HEK293 (cell line): ENCODE measurements at regions not wholly inside any gene's neighbourhood (a gene's known extent, or its start where the extent isn't known, plus 50 kb on each side); places are given as distances from the start of the nearest gene placed in this dataset.

Source experiments
- CTCF ChIA-PET: fragments of 350-600 bp; formaldehyde crosslinking; extraction: SDS; loops from one replicate; lab custom pipeline; 2021; ENCODE audit warnings: antibody characterized with exemption; lab: Yijun Ruan, JAX
- POLR2A ChIA-PET: fragments of 300-600 bp; formaldehyde crosslinking; extraction: SDS; loops from one replicate; lab custom pipeline; 2020; ENCODE audit warnings: antibody characterized with exemption, inconsistent platforms; lab: Yijun Ruan, JAX
- H3K27ac ChIP-seq: fragments of 200-500 bp; sonication (Bioruptor generic); 2 replicates; pipeline ENCODE4 v1.5.1; 2014; ENCODE audit warnings: low read depth, low read length, control low read depth, inconsistent platforms; ENCODE audit errors: extremely low read depth
- H3K36me3 ChIP-seq, 2 experiments: fragments of 200-500 bp in 1 of 2; sonication (Bioruptor generic) in 1 of 2; 1 replicate in 1 of 2; 2 replicates in 1 of 2; pipeline ENCODE4 v1.5.1; 2014 to 2017; ENCODE audit warnings: inconsistent platforms in 2 of 2, low read length in 2 of 2; ENCODE audit not compliant: control insufficient read depth in 2 of 2, insufficient read depth in 1 of 2
- H3K4me1 ChIP-seq: fragments of 200-500 bp; sonication (Bioruptor generic); 2 replicates; pipeline ENCODE4 v1.5.1; 2014; ENCODE audit warnings: mild to moderate bottlenecking, low read length, inconsistent platforms; ENCODE audit not compliant: control insufficient read depth, insufficient read depth
- H3K4me3 ChIP-seq: 2 replicates; pipeline ENCODE4 v1.5.1; 2011; ENCODE audit warnings: low read depth, mild to moderate bottlenecking, control low read depth, low read length, moderate library complexity
- H3K9me3 ChIP-seq: fragments of 200-500 bp; sonication (Bioruptor generic); 2 replicates; pipeline ENCODE4 v1.5.1; 2014; ENCODE audit warnings: low read depth, low read length, inconsistent platforms; ENCODE audit not compliant: control insufficient read depth, insufficient read depth
- BCL11B ChIP-seq: fragments of 450-650 bp; formaldehyde crosslinking; IDR thresholded peaks from 2 replicates; pipeline ENCODE4 v1.5.1; 2016; ENCODE audit warnings: low read depth, missing biosample characterization, missing genetic modification characterization
- EGR2 ChIP-seq: fragments of 450-650 bp; formaldehyde crosslinking; IDR thresholded peaks from 2 replicates; pipeline ENCODE4 v1.5.1; 2016; ENCODE audit warnings: low read depth, missing biosample characterization, missing genetic modification characterization
- FEZF1 ChIP-seq: fragments of 450-650 bp; formaldehyde crosslinking; IDR thresholded peaks from 2 replicates; pipeline ENCODE4 v1.5.1; 2016; ENCODE audit warnings: missing biosample characterization, missing genetic modification characterization
- GLIS1 ChIP-seq: fragments of 450-650 bp; formaldehyde crosslinking; IDR thresholded peaks from 2 replicates; pipeline ENCODE4 v1.5.1; 2016; ENCODE audit warnings: missing biosample characterization, missing genetic modification characterization
- HIC1 ChIP-seq: fragments of 450-650 bp; formaldehyde crosslinking; IDR thresholded peaks from 2 replicates; pipeline ENCODE4 v1.5.1; 2016; ENCODE audit warnings: missing biosample characterization, missing genetic modification characterization
- HOXA7 ChIP-seq: sonication (generic); formaldehyde crosslinking; IDR thresholded peaks from 2 replicates; pipeline ENCODE4 v1.8.1; 2022; ENCODE audit warnings: missing genetic modification reagents, borderline replicate concordance
- KLF10 ChIP-seq: fragments of 450-650 bp; IDR thresholded peaks from 2 replicates; pipeline ENCODE4 v1.5.1; 2018; ENCODE audit warnings: missing biosample characterization, mild to moderate bottlenecking, missing genetic modification characterization
- PRDM6 ChIP-seq: fragments of 450-650 bp; formaldehyde crosslinking; IDR thresholded peaks from 2 replicates; pipeline ENCODE4 v1.5.1; 2017; ENCODE audit warnings: missing biosample characterization, missing genetic modification characterization
- SCRT1 ChIP-seq: fragments of 450-650 bp; formaldehyde crosslinking; IDR thresholded peaks from 2 replicates; pipeline ENCODE4 v1.5.1; 2016; ENCODE audit warnings: missing biosample characterization, missing genetic modification characterization, borderline replicate concordance
- SETDB1 ChIP-seq: IDR thresholded peaks from one replicate; pipeline ENCODE4 v1.6.1; 2017; ENCODE audit warnings: mild to moderate bottlenecking, low read length, moderate library complexity, mixed read lengths; ENCODE audit not compliant: insufficient read length
- SP2 ChIP-seq: fragments of 450-650 bp; formaldehyde crosslinking; IDR thresholded peaks from 2 replicates; pipeline ENCODE4 v1.5.1; 2016; ENCODE audit warnings: missing biosample characterization, missing genetic modification characterization
- ZBTB20 ChIP-seq: fragments of 450-650 bp; formaldehyde crosslinking; IDR thresholded peaks from 2 replicates; pipeline ENCODE4 v1.5.1; 2016; ENCODE audit warnings: missing biosample characterization, missing genetic modification characterization
- ZBTB48 ChIP-seq: fragments of 450-650 bp; formaldehyde crosslinking; IDR thresholded peaks from 2 replicates; pipeline ENCODE4 v1.5.1; 2016; ENCODE audit warnings: missing biosample characterization, missing genetic modification characterization
- ZBTB7A ChIP-seq: fragments of 450-650 bp; formaldehyde crosslinking; IDR thresholded peaks from 2 replicates; pipeline ENCODE4 v1.5.1; 2016; ENCODE audit warnings: low read depth, missing biosample characterization, missing genetic modification characterization
- ZNF148 ChIP-seq: fragments of 450-650 bp; formaldehyde crosslinking; IDR thresholded peaks from 2 replicates; pipeline ENCODE4 v1.5.0; 2017; ENCODE audit warnings: missing biosample characterization, missing genetic modification characterization, borderline replicate concordance
- ZNF221 ChIP-seq: fragments of 450-650 bp; formaldehyde crosslinking; IDR thresholded peaks from 2 replicates; pipeline ENCODE4 v1.5.1; 2017; ENCODE audit warnings: missing biosample characterization, missing genetic modification characterization, borderline replicate concordance
- ZNF248 ChIP-seq: fragments of 450-650 bp; formaldehyde crosslinking; IDR thresholded peaks from 2 replicates; pipeline ENCODE4 v1.5.1; 2017; ENCODE audit warnings: missing biosample characterization, missing genetic modification characterization
- ZNF274 ChIP-seq, 2 experiments: fragments of 200-500 bp in 1 of 2; fragments of 450-650 bp in 1 of 2; sonication (Bioruptor generic) in 1 of 2; formaldehyde crosslinking in 1 of 2; IDR thresholded peaks; 2 replicates each; pipeline versions ENCODE4 v1.5.1 to v1.6.1; 2014 to 2016; ENCODE audit warnings: borderline replicate concordance in 1 of 2, inconsistent platforms in 1 of 2, low read length in 1 of 2, missing biosample characterization in 1 of 2, missing genetic modification characterization in 1 of 2
- ZNF433 ChIP-seq: fragments of 450-650 bp; formaldehyde crosslinking; IDR thresholded peaks from 2 replicates; pipeline ENCODE4 v1.5.1; 2016; ENCODE audit warnings: missing biosample characterization, missing genetic modification characterization, low read depth
- ZNF48 ChIP-seq: fragments of 450-650 bp; formaldehyde crosslinking; IDR thresholded peaks from 2 replicates; pipeline ENCODE4 v1.5.1; 2016; ENCODE audit warnings: missing biosample characterization, missing genetic modification characterization
- ZNF501 ChIP-seq: fragments of 450-650 bp; formaldehyde crosslinking; IDR thresholded peaks from 2 replicates; pipeline ENCODE4 v1.5.1; 2016; ENCODE audit warnings: missing biosample characterization, missing genetic modification characterization
- ZNF560 ChIP-seq: fragments of 450-650 bp; formaldehyde crosslinking; IDR thresholded peaks from 2 replicates; pipeline ENCODE4 v1.5.1; 2017; ENCODE audit warnings: missing biosample characterization, missing genetic modification characterization, borderline replicate concordance
- ZNF623 ChIP-seq: fragments of 450-650 bp; formaldehyde crosslinking; IDR thresholded peaks from 2 replicates; pipeline ENCODE4 v1.5.1; 2016; ENCODE audit warnings: missing biosample characterization, missing genetic modification characterization
- ZNF624 ChIP-seq: fragments of 450-650 bp; formaldehyde crosslinking; IDR thresholded peaks from 2 replicates; pipeline ENCODE4 v1.5.1; 2017; ENCODE audit warnings: missing biosample characterization, missing genetic modification characterization
- ZNF664 ChIP-seq: fragments of 450-650 bp; formaldehyde crosslinking; IDR thresholded peaks from 2 replicates; pipeline ENCODE4 v1.5.1; 2016; ENCODE audit warnings: missing biosample characterization, missing genetic modification characterization
- ZNF692 ChIP-seq: fragments of 450-650 bp; formaldehyde crosslinking; IDR thresholded peaks from 2 replicates; pipeline ENCODE4 v1.5.1; 2016; ENCODE audit warnings: missing biosample characterization, missing genetic modification characterization
- ZNF777 ChIP-seq: fragments of 450-650 bp; formaldehyde crosslinking; IDR thresholded peaks from 2 replicates; pipeline ENCODE4 v1.5.1; 2017; ENCODE audit warnings: missing biosample characterization, missing genetic modification characterization, borderline replicate concordance
- ZNF837 ChIP-seq: fragments of 450-650 bp; formaldehyde crosslinking; IDR thresholded peaks from 2 replicates; pipeline ENCODE4 v1.5.1; 2016; ENCODE audit warnings: missing biosample characterization, missing genetic modification characterization

DNA sequence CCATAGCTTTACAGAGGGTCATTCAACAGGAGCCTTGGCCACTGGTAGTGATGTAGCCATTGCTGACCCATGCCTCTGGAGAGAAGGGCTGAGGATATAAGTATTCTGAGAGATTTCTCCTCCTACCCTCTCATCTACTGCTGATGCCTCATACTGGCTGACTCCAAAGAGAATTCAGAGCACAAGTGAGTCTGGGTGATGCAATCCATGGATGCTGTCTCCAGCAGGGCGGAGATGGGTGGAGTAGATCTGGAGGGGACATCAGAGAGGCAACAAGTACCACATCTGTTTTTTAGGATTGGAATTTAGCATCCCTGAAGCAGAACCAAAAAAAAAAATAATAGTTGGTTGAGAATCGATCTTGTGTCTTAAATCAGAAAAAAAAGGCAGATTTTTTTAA lies 705.7 kb upstream of the CELF2 start:
- Histone ChIP-seq H3K4me1 (peaks cover 3% of the 10 kb centered on the region; the same call in 1 of the 2 replicates), H3K27ac (no peak overlapping the region), H3K9me3 (no peaks in the 10 kb centered on the region; the same call in 1 of the 2 replicates), H3K4me3 (no peak overlapping the region), H3K36me3 (no peaks in the 10 kb centered on the region)
- ChIA-PET POLR2A (interaction anchor here (0.7 kb wide), 1 partner anchor 43 kb away, joined by 3 read pairs; no protein-coding TSS in a partner anchor), CTCF (no interaction called here)
- TF ChIP-seq HOXA7 (CRISPR knock-in tag) (no peak), ZBTB48 (tag by site-specific recombination) (no peak), ZNF274 (IDR thresholded peaks at IDR 0.05; ENCODE audit: low read length) (no peak), ZNF274 (tag by site-specific recombination; IDR thresholded peaks at IDR 0.05; ENCODE audit: borderline replicate concordance) (no peak), ZNF777 (tag by site-specific recombination) (no peak), EGR2 (no peak), ZBTB7A (tag by site-specific recombination) (no peak), ZNF221 (tag by site-specific recombination) (no peak), ZNF664 (no peak), SCRT1 (tag by site-specific recombination) (no peak), ZNF837 (tag by site-specific recombination) (no peak), ZNF624 (tag by site-specific recombination) (no peak), ZBTB20 (no peak), BCL11B (tag by site-specific recombination) (no peak), ZNF560 (tag by site-specific recombination) (no peak), KLF10 (tag by site-specific recombination) (no peak)

DNA sequence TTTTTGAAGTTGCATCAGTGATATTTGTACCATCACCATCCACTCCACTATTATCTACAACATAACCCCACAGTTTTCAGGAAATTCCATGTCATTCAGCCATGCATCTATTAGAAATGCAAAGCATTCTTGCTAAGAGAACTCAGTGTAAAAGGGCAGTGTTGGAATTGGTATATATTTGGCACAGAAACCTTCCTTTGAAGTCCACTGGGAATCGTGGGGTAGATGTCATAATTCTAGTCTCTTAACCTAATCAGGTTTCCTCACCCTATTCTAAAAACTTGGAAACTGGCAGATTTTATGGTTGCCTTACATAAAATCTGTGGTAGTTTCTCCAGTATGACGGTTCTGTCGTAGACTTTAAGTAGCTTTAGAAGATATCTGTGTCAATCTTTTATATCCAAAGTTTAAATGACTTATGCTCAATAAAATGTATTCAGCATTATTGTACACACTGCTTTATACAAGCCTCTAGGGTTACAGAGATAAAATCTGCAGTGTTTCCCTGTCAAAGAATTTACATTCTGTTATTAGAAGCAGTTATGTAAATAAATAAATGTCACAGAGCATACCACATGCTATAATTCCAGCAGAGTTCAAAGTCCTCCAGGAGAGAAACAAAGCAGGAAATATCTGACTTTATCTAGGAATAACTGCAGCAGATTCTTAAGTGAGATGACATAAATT lies 704.4 kb upstream of the CELF2 start:
- H3K4me1 ChIP-seq, result peaks cover 3% of the 10 kb centered on the region; the same call in 1 of the 2 replicates
- no peaks in the 10 kb centered on the region for H3K9me3 ChIP-seq
- H3K4me3 ChIP-seq, result no peak overlapping the region
- CTCF ChIA-PET, result interaction anchor here (0.6 kb wide), 1 partner anchor 194 kb away, joined by 5 read pairs; no protein-coding TSS in a partner anchor
- no peak overlapping the region for H3K27ac ChIP-seq
- no peaks in the 10 kb centered on the region for H3K36me3 ChIP-seq
- POLR2A ChIA-PET, result no interaction called here
- TF ChIP-seq ZNF433 (tag by site-specific recombination), result no peak
- TF ChIP-seq ZBTB7A (tag by site-specific recombination), result no peak
- no peak for TF ChIP-seq ZNF248 (tag by site-specific recombination)
- TF ChIP-seq ZNF148, result no peak
- TF ChIP-seq HIC1 (tag by site-specific recombination), result peak; percentile 92
- peak; percentile 74 for TF ChIP-seq FEZF1 (tag by site-specific recombination)
- TF ChIP-seq ZNF692 (tag by site-specific recombination), result no peak
- TF ChIP-seq ZNF48 (tag by site-specific recombination), result no peak
- TF ChIP-seq PRDM6 (tag by site-specific recombination), result 0 out of 2 replicates have a peak, but pooled peaks have one; percentile 47
- TF ChIP-seq GLIS1 (tag by site-specific recombination), result peak; percentile 84
- TF ChIP-seq ZNF501 (tag by site-specific recombination), result no peak
- no peak for TF ChIP-seq SP2 (tag by site-specific recombination)
- no peak for TF ChIP-seq ZNF623 (tag by site-specific recombination)
- peak; percentile 13 for TF ChIP-seq SETDB1
